Lower lobe of right lung (tissue), 2 donors: ENCODE measurements at regions not wholly inside any gene's neighbourhood (a gene's known extent, or its start where the extent isn't known, plus 50 kb on each side); places are given as distances from the start of the nearest gene placed in this dataset.
"Not testable (repeated sequence)": the region's sequence is repeated elsewhere in the genome, so short reads cannot be mapped to it uniquely, and the experiment has no call there.

Experiments used
- ATAC-seq, 2 donors: fragments of 200-7000 bp; cut with Tn5 transposase; one replicate each; pipeline ENCODE4 v1.9.1; 2020 to 2022; ENCODE audit warnings: mild to moderate bottlenecking in 2 of 2, moderate library complexity in 2 of 2
- DNase-seq: peaks from one replicate; pipeline ENCODE4 v3.0.0-alpha.2; 2020
- H3K27ac ChIP-seq: fragments of 200-600 bp; one replicate; pipeline ENCODE4 v1.8.0; 2022
- H3K27me3 ChIP-seq: fragments of 200-600 bp; one replicate; pipeline ENCODE4 v1.8.0; 2022; ENCODE audit warnings: low read depth
- H3K36me3 ChIP-seq: fragments of 200-600 bp; one replicate; pipeline ENCODE4 v1.8.0; 2022; ENCODE audit warnings: mild to moderate bottlenecking
- H3K4me1 ChIP-seq: fragments of 200-600 bp; one replicate; pipeline ENCODE4 v1.8.0; 2022
- H3K4me3 ChIP-seq: fragments of 200-600 bp; one replicate; pipeline ENCODE4 v1.8.0; 2022; ENCODE audit warnings: mild to moderate bottlenecking
- H3K9me3 ChIP-seq: fragments of 200-600 bp; one replicate; pipeline ENCODE4 v1.8.0; 2022
- intact Hi-C: fragments of 100-400 bp; cut with DNase I; formaldehyde crosslinking; loops from one replicate; pipeline ENCODE4 v1.11.0; 2022
- TF ChIP-seq, protein P1 (sequence below): fragments of 200-600 bp; IDR thresholded peaks from one replicate; pipeline ENCODE4 v1.8.0; 2022; ENCODE audit warnings: antibody characterized with exemption, mild to moderate bottlenecking
- donor health status: DM: no; HTN: yes; CAD: no; lungs with severe emphysema.

DNA sequence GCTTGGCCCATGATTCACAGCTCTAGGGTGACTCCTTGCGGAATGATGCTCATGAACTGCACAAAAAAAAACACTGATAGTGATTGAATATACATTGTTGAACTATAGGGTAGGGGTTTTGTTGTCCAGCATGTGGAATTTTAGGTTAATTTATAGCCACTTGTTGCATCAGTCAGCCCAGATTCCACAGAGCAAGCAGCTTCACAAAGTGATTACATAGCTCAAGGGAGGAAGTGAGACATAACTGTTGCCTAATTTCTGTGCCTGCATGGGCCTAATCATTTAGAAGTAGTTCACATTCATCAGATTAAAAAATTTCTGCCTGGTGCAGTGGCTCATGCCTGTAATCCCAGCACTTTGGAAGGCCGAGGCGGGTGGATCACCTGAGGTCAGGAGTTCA lies 142.2 kb upstream of the ZNF722 start:
- H3K27me3 ChIP-seq, DNase-seq, intact Hi-C loops, H3K4me3 ChIP-seq, H3K4me1 ChIP-seq, H3K27ac ChIP-seq, H3K36me3 ChIP-seq, ATAC-seq: not testable (repeated sequence)
- H3K9me3 ChIP-seq, result peaks cover 16% of the 10 kb centered on the region

DNA sequence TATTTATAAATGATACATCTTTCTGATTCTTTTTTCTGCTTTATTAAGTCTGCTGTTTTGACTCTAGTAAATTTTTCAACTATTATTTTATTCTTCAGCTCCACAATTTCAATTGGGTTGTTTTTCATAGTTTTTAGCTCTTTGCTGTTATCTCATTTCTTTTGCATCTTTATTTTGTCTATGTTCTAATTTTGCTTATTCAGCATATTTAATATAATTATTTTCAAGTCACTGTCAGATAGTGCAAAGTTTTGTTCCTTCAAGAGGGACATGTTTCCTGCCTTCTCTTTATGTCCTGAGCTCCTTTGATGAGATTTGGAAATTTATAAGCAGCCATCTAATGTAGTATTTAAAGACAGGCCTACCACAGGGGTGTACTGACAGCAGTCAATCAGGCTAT lies 131.5 kb upstream of the ZNF722 start:
- H3K27ac ChIP-seq, result no peak overlapping the region
- intact Hi-C loops, result no loop called here
- no peaks in the 10 kb centered on the region for H3K4me1 ChIP-seq
- ATAC-seq (no peak), DNase-seq (no peak)
- TF ChIP-seq, protein P1, sequence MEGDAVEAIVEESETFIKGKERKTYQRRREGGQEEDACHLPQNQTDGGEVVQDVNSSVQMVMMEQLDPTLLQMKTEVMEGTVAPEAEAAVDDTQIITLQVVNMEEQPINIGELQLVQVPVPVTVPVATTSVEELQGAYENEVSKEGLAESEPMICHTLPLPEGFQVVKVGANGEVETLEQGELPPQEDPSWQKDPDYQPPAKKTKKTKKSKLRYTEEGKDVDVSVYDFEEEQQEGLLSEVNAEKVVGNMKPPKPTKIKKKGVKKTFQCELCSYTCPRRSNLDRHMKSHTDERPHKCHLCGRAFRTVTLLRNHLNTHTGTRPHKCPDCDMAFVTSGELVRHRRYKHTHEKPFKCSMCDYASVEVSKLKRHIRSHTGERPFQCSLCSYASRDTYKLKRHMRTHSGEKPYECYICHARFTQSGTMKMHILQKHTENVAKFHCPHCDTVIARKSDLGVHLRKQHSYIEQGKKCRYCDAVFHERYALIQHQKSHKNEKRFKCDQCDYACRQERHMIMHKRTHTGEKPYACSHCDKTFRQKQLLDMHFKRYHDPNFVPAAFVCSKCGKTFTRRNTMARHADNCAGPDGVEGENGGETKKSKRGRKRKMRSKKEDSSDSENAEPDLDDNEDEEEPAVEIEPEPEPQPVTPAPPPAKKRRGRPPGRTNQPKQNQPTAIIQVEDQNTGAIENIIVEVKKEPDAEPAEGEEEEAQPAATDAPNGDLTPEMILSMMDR, result no peak
- H3K9me3 ChIP-seq, result peaks cover 59% of the 10 kb centered on the region
- no peak overlapping the region for H3K4me3 ChIP-seq
- H3K27me3 ChIP-seq, result no peaks in the 10 kb centered on the region
- H3K36me3 ChIP-seq, result no peaks in the 10 kb centered on the region

DNA sequence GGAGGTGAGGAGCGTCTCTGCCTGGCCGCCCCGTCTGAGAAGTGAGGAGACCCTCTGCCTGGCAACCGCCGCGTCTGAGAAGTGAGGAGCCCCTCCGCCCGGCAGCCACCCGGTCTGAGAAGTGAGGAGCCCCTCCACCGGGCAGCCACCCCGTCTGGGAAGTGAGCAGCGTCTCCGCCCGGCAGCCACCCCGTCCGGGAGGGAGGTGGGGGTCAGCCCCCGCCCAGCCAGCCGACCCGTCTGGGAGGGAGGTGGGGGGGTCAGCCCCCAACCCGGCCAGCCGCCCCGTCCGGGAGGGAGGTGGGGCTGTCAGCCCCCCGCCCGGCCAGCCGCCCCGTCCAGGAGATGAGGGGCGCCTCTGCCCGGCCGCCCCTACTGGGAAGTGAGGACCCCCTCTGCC lies 124.4 kb upstream of the ZNF722 start:
- H3K4me3 ChIP-seq, H3K27ac ChIP-seq, ATAC-seq, H3K4me1 ChIP-seq, H3K36me3 ChIP-seq, intact Hi-C loops, DNase-seq, H3K27me3 ChIP-seq: not testable (repeated sequence)
- H3K9me3 ChIP-seq, result peaks cover 84% of the 10 kb centered on the region

DNA sequence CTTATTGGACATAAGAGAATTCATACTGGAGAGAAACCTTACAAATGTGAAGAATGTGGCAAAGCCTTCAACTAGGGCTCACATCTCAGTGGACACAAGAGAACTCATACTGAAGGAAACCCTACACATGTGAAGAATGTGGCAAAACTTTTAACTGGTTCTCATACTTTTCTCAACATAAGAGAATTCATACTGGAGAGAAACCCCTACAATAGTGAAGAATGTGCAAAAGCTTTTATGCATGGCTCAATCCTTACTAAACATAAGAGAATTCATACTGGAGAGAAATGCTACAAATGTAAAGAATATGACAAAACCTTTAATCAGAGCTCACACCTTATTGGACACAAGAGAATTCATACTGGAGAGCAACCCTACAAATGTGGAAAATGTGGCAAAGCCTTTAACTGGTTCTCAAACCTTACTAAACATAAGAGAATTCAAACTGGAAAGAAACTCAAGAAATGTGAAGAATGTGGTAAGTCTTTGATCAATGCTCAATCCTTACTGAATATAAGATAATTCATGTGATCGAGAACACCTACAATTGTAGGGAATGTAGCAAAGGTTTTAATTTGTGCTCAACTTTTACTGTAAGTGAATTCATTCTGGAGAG lies 121.8 kb upstream of the ZNF722 start:
- Histone ChIP-seq H3K9me3 (peaks cover 94% of the 10 kb centered on the region), H3K4me1 (no peaks in the 10 kb centered on the region), H3K36me3 (no peaks in the 10 kb centered on the region), H3K27me3 (no peaks in the 10 kb centered on the region), H3K27ac (no peak overlapping the region), H3K4me3 (no peak overlapping the region)
- TF ChIP-seq, protein P1, result no peak
- no peak for DNase-seq
- ATAC-seq, result no peak
- intact Hi-C loops, result no loop called here

DNA sequence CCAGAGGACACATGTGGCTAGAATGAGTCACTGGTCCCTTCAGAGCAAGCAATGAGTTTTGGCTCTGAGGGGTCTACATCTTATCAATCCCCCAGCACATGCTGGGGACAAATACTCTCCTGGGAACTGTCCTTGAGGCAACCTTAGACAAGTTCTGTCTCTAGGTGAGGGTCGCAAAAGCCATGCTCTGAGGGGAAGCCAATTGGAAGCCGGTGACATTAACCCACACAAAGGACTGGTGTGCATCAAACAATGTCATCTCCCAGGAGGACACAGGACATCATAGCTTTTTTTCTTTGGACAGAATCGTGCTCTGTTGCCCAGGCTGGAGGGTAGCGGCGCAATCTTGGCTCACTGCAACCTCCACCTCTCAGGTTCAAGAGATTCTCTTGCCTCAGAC lies 111.6 kb upstream of the ZNF722 start:
- TF ChIP-seq, protein P1, result no peak
- no peaks in the 10 kb centered on the region for H3K27me3 ChIP-seq
- intact Hi-C loops, result no loop called here
- DNase-seq (no peak), ATAC-seq (no peak)
- H3K36me3 ChIP-seq, result no peaks in the 10 kb centered on the region
- no peaks in the 10 kb centered on the region for H3K4me1 ChIP-seq
- H3K27ac ChIP-seq, result no peak overlapping the region
- no peak overlapping the region for H3K4me3 ChIP-seq
- H3K9me3 ChIP-seq, result peaks cover 58% of the 10 kb centered on the region

DNA sequence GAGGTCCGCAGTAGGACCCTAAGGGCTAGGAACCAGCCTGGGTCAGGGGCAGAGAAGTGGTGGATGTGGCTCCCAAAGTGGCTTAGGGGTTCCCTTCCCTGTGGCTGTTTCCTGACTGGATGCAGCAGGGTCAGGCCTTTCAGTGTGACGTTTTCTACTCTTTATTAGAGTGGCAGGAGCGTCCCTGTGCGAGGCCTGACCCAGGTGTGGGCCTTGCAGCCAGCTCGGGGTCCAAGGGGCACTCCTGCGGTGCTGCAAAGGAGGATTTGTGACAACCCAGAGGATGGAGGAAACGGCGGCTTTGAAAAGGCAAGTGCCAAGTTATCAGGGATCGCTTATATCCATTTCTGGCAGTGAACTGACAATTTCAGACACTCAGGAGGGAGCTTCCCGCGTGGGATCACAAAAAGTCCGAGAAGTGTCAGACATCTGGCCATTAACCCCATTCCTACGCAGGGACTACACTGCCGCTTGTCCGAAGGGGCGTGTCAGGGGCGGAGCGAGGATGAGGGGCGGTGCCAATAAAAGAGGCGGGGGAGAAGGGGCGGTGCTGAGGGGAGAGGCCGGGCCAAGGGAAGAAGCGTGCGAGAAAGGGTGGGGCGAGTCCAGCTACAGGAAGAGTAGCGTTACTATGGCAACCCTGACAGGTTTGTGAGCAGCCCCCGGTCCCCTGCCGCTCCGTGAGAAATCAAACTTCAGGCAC lies 98.8 kb upstream of the ZNF722 start:
- ATAC-seq (peak; percentile 92), DNase-seq (peak; percentile 84)
- TF ChIP-seq, protein P1, result no peak
- H3K27ac ChIP-seq, result peak overlapping the region; percentile 78
- H3K9me3 ChIP-seq, result no peaks in the 10 kb centered on the region
- H3K36me3 ChIP-seq, result no peaks in the 10 kb centered on the region
- no peaks in the 10 kb centered on the region for H3K27me3 ChIP-seq
- intact Hi-C loops, result no loop called here
- H3K4me1 ChIP-seq, result peaks cover 5% of the 10 kb centered on the region
- H3K4me3 ChIP-seq, result peak overlapping the region; percentile 75
